ENCODE measurements at regions not wholly inside any gene's neighbourhood (a gene's known extent, or its start where the extent isn't known, plus 50 kb on each side); places are given as distances from the start of the nearest gene placed in this dataset.
"Not testable (repeated sequence)": the region's sequence is repeated elsewhere in the genome, so short reads cannot be mapped to it uniquely, and the experiment has no call there.

DNA sequence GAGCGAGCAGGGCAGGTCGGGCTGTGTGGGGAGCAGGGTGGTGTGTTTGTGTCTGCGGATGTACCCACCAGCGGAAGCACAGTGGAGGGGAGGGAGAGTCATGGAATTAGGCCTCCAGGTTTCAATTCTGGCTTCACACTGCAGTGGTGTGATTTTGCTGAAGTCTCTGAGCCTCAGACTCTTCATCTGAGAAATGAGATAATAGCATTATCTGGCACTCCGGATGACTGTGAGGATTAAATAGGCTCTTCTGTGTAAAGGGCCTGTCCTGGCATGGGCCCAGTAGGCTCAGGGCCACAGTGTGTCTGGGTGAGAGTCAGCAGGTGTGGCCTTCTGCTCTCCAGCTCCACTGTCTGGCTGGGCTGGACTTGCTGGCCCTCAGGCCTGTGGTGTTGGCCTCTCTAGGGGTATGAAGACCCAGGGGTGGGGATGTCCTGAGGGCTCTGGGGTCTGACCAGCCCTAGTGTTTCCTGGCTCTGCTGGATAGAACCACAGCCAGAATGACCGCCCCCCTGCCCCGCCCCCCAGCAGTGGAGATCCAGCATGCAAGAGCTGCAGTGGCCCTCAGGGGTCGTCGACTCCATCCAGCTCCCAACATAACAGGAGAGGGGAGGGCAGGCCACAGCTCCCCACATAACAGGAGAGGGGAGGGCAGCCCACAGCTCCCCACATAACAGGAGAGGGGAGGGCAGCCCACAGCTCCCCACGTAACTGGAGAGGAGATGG, 178.6 kb downstream of the RPS24 start:
- DNase-seq = no peak

DNA sequence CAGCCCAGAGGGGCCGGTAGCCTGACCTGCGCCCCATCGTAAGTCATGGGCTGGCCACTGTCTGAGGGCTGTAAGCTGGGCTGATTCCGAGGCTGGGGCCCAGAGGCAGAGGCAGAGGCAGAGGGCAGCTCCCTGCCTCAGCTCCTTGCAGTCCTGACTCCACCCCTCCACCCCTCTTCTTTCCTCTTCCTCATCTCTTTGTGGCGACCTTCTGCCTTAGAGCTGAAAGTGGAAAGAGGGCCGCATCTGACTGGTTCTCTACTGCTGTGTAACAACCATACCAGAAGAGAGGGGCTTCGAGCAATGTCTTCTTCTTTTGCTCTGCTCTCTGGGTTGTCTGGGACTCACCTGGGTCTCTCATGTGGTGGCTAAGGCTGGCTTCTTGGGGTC, 179.1 kb downstream of the RPS24 start:
- DNase-seq = no peak

DNA sequence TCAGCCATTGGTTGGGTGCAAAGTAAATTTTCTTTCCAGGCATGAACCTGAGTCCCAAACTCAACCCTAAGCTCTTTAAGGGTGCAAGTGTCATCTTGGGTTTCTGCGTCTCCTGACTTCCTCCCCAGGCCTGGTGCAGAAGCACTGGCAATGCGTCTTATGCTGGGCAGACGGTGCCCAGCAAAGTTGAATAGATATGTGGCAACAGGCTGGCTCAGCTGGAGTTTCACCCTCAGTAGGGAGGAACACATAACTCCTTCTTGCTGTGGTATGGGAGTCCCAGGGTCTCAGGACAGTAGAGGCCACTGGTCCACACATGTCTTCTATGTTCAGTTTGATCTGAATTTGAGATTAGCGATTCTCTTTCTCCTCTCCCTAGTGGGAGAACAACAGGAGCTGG, 181.3 kb downstream of the RPS24 start:
- no peak for DNase-seq

DNA sequence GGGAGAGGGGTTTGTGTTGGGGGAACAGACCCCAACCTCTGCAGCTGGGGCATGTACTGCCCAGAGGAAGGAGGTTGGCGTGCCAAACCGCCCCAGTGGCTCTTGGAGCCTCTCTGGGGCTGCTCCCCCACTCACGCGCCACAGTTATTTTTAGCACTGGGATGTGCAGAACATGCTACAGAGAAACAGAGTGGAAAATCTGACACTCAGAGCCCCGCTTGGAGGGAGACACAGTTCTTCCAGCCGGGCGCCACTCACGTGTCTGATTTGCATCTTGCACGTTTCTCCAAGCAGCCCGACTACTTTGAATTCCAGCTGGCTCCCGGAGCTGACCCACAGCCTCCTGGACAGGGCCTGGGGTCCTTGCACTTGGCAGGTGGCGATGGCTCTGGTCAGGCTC, 182.0 kb downstream of the RPS24 start:
- DNase-seq = no peak

DNA sequence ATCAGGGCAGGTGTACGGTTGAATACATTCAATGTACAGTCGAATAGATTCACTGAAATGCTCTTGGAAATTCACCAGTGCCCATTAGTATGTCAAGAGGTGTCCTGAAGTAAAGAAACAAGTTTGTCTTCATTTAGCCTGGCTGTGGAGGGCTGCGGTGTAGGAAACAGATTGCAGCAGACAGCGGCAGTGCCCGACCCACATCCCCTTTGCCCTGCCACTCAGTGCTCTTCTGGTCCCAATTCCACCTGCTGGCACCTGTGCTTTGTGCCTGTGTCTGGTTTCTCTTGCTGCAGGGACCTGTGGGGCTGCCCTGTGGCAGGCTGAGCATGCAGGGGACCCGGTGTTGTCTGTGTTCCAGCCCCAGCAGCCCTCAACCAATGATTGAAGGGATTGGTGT, 183.7 kb downstream of the RPS24 start:
- no peak for DNase-seq

DNA sequence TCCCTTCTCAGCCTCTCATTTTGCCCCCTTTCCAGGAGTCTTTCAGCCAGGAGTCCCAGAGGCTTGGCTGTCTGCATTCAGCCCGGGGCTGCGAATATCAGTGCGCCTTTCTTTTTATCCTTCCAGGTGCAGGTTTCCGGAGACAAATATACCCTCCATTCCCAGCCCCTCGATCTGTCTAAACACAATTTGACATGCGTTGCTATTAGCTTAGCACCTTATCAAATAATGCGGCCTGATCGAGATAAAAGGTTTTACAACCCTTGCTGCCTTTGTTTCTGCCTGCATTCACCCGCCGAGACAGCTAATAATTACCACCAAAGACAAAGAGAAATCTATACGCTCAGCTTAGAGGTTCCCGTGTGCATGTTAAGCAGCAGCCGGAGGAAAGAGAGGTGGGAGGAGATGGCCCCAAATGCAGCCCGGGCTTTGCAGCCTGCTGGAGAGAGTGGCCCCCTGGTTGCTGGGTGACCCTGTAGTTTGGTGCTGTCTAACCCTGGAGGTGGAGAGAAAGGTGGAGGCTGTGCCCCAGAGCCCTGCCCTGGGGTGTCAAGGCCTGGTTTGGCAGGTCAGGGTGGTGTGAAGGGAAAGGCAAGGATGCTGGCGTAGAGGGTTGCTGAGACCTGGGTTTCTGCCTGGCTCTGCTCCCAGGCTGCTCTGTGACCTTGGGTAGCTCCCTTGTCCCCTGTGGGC, 185.3 kb downstream of the RPS24 start:
- DNase-seq = no peak

DNA sequence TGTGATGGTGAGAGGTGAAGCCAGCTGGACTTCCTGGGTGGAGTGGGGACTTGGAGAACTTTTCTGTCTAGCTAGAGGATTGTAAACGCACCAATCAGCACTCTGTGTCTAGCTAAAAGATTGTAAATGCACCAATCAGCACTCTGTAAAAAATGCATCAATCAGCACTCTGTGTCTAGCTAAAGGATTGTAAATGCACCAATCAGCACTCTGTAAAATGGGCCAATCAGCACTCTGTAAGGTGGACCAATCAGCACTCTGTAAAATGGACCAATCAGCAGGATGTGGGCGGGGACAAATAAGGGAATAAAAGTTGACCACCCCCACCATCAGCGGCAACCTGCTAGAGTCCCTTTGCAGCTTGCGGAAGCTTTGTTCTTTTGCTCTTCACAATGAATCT, 185.9 kb downstream of the RPS24 start:
- not testable (repeated sequence) for DNase-seq

DNA sequence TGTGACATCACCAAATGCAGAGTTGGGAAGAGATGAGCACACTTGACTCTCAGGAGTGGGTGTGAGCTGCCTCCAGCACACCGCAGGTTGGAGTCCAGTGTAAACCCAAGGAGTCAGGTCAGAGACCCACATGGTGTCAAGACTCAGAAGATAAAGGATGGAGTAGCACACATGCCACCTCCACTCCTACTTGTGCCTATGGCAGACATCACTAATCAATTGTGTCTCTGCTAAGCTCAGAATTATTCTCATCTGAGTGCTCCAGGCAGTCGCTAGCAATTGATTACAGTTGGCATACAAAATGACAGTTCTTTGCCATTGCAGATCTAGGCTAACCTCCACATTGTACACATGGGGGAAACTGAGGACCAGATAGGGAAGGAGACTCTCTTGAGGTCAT, 187.1 kb downstream of the RPS24 start:
- no peak for DNase-seq

DNA sequence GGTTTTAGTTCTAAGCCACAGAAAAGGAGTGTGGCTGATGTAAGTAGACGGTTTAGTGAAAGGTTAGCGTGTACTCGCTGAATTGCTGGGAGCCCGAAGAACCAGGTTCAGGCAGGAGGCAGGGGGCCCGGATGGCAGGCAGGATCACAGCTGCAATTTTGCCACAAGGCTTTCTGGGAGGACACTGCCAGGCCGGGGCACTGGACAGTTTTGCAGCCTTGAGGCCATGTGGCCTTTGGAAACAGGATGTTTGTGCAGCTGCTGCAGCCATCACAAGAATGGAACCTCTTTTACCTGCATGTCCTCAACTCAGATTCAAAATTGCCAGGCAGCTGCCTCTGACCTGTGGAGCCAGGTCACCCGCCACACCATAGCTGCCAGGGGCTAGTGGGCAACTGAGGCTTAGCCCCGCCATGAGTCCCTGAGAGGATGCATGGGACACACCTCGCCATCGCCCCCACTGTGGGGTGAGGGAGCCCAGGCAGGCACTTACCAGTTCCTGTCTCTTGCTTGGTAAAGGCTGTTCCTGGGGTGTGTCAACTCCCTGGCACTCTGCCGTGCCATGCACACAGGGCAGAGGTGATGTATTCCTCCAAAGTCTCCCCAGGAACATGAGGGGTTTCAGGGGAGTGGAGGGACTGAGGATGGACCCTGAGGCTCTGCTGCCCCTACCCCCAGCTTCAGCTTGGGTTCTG, 188.6 kb downstream of the RPS24 start:
- DNase-seq = no peak

DNA sequence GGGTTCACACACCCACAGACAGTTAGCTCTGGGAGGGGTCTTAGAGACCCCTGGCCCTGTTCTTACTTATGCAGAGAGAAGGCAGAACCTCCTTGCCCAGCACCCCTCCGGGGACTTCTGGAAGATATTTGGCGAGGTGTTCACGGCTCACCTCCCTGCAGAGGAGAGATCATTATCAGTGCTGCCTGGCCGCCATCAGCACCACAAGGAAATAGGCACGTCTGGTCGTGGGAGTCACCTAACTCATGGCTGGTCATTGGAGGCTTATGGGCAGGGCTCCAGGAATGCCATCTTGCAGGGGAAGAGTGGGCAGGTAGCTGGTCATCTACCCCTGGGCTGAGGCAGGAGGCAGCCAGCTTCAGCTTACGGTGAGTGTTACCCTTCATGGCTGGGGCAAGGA, 189.4 kb downstream of the RPS24 start:
- DNase-seq = no peak

DNA sequence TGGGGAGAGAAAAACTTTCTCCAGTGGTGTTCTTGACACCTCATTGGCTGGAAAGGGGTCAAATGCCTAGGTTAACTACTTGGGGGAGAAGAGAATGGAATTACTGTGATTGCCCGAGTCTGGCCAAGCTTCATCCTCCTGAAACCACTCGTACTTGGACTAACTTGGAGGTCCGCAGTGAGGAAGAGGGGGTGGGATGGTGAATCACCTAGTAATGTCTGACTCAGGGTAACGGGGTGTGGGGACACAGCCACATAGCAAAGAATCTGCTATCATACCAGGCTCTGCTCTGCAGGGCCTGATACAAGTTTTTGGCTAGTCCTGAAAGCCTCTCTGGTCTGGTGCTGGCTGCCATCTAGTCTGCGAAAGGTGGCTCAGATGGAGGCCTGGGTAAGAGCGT, 190.9 kb downstream of the RPS24 start:
- DNase-seq = no peak

DNA sequence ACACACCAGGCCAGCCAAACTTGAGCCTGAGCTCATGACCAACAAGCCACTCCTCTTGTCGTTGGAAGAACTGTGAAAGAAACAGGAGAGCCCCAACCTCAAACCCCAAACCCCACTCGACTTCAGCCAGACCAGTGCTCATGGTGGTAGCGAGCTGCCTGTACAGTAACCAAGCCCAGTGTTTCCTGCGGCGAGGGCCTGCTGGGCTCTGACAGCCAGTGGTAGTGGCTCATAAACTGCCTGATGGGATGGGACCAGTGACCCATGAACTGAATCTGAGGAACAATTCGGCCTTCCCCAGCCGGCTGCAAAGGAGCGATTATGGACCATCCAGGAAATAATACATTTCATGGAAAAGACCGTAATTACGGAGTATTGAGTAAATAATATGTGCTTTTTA, 191.9 kb downstream of the RPS24 start:
- DNase-seq = no peak

DNA sequence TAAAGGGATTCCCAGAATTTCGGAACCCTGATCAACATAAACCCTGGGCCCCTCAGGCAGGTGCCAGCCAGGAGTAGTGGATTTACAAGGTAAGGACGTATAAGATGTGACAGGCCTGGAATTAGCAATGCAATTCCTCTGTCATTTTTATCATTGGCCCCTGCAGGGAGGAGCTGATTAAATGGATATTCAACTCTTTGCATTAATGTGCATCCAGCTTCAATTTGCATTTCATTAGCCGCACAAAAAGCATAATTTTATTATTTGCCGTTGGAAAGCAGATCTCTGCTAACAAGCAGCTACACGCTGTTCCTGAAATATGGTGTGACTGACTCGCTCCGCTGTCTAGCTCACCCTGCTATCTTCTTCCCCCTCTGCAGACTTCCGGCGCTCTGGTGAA, 195.8 kb downstream of the RPS24 start:
- DNase-seq = no peak

DNA sequence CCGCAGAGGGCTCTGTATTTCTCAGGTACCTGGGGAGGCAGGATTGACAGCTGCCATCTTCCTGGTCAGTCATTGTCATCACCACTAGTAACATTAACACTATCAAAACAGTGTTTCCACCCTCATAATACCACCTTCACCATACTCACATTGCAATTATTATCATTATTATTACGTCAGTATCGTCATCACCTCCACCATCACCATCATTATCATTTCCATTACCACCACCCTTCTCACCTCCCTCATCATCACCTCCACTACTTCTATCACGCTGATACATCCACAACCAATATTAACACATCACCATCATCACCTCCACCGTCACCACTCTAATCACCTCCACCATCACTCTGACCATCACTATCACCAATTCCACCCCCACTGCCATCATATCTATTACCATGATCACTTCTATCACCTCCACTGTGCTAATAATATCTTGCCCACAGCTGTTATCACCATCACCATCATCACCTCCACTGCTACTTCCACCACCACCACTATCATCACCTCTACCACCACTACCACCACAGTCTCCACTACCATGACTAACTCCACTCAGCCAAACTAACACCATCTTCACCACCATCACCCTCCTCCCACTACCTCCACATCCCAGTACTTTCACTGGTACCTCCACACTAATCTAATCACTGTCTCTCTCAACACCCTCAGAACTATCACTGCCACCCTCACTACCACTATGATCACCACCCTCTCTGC, 196.4 kb downstream of the RPS24 start:
- no peak for DNase-seq

DNA sequence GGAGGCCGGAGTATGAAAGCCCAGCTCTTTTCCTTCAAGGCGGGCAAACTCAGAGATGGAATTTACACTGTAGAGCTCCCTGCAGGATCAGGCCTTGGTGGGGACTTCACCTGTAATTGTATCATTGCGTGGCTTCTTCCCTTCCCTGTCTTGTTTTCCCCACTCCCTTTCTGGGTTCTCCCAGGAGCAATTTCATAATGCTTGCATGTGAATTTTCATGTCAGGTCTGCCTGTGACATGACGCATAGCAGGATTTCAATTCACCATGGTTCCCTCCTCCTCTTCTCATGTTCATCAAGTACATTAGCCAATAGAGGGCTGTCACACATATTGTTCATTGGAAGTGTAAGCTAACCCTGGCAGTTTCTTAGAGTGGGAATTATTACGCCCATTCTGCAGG, 197.7 kb downstream of the RPS24 start:
- DNase-seq = no peak

DNA sequence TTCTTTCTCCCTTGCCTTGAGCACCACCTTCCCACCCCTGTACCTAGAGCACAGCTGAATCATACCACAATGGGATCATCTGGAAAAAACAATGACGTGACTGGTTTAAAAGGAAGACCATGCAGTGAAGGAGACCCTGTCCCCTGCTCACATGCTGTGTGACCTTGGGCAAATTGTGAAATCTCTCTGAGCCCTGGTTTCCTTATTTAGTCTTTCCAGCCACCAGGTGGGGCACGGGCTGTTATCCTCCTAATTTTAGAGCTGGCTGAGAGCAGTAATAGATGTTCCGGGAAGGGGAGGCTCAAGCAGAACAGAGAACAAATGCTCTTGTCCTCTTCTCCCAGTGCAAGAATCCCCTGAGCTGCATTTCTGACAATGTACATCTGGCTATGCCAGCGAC, 198.3 kb downstream of the RPS24 start:
- no peak for DNase-seq

DNA sequence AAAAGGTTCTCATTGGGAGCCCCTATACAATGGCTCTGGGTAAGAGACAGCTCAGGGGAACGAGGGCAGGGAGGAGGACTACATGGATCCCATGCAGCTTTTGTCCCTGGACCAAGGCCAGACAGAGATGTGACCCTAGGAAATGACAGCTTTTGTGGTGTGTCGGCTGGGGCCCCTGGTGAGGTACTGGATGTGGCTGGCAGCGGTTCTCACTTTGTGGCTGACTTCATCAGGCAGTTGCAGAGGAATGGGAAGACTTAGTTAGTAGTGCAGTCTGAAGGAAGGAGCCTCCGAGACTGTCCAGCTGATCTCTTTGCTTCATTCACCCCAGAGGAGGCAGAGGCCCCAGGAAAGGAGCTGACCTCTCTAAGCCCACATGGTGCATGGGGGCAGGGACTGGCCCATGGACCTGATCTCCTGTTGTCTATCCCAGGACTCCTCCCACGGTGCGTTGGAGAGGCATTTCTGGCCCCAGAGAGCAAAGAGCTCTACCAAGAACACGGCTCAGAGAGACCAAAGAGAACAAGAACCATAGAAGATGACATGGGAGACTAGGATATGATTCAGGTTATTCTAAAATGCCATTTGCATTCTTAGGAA, 202.9 kb downstream of the RPS24 start:
- DNase-seq = no peak

DNA sequence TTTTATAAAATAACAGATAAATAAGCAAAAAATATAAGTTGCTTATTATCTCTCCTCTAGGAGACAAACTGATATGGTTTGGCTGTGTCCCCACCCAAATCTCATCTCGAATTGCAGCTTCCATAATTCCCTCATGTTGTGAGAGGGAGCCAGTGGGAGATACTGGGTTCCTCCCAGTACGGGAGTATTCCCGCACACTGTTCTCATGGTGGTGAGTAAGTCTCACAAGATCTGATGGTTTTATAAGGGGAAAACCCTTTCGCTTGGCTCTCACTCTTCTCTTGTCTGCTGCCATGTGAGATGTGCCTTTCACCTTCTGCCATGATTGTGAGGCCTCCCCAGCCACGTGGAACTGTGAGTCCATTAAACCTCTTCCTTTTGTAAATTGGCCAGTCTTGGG, 204.3 kb downstream of the RPS24 start:
- not testable (repeated sequence) for DNase-seq

DNA sequence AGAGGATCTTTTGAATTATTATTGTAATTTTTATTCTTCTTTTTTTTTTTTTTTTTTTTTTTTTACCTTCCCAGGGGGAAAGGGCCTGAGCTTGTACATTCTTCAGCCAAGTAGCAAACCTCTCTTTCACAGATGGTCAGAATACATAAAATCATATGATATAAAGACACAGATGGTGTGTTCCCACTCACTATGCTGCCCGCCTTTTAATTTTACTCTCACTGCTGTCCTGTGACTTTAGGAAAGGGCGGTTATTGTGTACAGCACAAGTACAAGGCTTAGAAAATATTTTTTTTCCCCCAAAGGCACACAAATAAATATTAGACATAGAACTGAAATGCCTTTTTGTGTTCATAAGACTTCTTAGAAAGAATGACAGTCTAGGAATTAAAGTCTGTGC, 213.6 kb downstream of the RPS24 start:
- no peak for DNase-seq

DNA sequence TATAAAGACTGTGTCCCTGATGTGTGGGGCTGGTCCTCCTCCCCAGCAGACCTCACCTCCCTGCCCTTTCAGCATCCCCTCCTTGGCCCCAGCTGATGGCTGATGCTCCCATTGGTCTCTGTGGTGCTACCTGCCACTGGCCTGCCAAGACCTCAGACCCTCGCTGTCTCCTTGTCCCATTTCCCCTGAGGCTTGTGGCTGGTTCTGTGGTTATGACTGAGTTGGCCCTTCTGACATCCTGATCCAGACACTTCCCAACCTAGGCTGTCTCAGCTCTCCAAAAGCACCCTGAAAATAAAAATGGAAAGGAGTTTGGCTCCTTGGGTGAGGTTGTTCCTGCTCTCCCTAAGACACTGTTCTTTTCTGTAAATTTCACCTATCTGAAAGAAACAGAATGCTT, 214.2 kb downstream of the RPS24 start:
- DNase-seq = no peak

DNA sequence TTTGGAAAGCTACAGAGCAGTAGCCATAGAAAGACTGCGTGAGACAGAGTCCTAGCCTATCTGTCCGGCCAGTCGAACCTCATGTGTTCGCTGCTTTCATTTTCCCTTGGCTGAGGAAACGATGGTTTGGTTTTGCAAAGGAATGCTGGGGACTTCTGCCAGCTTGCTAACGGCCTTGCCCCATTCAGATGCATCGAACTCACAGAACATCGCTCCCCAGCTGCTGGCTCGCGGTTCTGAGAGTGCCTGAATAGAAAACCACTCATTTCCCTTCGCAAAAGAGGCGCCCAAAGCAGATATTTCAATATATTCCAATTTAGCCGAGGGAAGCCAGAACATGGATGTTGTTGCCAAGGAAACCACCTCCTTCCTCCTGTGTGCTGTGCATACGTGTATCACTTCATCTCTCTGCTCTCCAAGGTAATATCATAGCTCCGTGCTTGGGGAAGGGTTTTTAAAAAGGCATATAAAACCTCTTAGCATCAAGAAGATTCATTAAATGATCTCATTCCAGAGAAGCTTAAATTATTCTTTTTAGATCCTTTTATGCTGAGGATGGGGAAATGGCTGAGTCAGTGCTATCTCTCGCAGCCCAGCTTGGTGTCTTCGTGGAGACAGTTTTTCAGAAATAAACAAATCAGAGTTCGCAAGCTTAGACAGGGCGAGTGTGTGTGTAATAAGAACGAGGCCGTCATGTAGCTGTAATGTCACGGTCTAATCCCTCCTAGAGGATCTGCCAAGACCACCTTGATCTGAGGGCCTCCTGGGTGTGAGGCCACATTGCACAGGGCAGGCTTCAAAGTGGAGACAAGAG, 215.2 kb downstream of the RPS24 start:
- DNase-seq = no peak

DNA sequence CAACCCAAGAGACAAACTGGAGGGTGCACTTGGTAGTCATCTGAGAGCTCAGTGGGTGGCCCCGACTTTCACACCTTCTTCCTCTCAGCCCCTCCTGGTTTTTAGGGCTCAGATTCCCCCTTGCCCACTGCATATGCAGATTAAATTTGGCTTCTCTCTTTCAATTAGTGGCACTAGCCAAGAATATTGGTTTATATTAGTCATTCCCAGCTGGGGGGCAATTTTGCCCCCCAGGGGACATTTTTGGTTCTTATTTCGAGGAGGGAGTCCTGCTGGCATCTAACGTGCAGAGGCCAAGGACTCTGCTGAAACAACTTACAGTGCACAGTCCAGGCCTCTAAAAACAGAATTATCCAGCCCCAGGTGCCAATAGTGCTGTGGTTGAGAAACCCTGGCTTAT, 216.0 kb downstream of the RPS24 start:
- DNase-seq = no peak

Data from NCI-H187 treated with DMSO at 0.1 percent for 48 hours (cell line).